Stimulated activated CD4-positive, alpha-beta T cell treated with anti-CD3 and anti-CD28 coated beads, TNF-alpha, amount 100 ng/mL, for 24 hours (primary cell): ENCODE measurements at regions not wholly inside any gene's neighbourhood (a gene's known extent, or its start where the extent isn't known, plus 50 kb on each side); places are given as distances from the start of the nearest gene placed in this dataset.

Source experiments
- DNase-seq, 3 experiments: peaks; one replicate each; pipeline ENCODE4 v3.0.0-alpha.2; 2020; ENCODE audit warnings: low read depth in 3 of 3

GRCh38 chr5:68576805-68577204 is 361.2 kb downstream of the PIK3R1 start:
- DNase-seq, result no peak

DNA sequence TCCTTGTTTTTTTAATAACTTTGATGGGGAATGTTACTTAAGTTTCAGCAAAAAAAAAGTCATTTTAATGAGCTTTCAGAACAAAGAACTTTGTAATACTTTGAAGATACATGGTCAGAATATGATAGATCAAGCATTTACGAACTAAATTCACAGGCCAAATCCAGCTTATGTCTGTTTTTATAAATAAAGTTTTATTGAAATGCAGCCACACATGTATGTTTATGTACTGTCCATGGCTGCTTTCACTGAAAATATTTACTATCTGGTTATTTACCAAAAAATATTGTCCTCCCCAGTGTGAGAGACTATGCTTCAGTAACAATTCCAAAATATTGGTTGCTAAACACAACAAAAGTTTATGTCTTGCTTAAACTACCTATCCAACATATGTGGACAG is 366.7 kb downstream of the PIK3R1 start:
- DNase-seq, result no peak

DNA sequence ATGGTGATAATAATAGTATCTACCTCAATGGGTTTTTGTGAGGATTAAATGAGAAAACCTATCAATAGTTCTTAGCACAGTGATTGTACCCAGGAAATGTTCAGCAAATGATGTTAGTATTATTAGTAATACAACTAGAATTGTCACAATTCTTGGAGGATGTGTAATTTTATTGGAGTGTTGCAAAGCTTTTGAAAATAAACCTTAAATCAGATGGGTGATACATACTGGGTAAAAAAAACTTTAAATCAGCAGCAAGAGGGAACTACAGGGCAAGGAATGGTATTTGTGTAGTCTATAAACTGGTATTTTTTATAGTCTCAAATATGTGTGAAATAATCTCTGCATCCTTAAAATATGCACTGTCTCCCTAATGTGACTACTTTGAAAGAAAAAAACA is 371.6 kb downstream of the PIK3R1 start:
- no peak for DNase-seq

GRCh38 chr5:68591850-68592249 is 376.3 kb downstream of the PIK3R1 start:
- DNase-seq, result no peak

DNA sequence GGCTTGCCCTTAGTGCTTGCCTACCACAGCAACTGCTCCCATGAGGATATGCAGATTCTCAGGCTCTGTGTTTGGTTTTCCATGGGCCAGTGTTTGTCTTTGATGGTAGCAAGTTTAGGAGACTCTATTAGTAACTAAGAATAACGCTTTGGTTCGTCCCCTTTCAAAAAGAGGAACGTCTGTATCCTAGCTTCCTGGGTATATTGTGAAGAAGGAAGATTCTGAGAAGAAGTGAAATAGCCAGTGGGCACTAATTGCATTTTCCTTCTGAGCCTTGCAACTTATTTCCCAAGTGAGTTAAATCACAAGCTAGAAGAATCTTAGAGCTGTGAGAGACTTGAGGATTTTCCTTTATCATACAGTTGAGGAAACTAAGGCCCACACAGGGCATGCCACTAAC is 376.8 kb downstream of the PIK3R1 start:
- no peak for DNase-seq

- DNase-seq, result no peak
These were observed 377.7 kb downstream of the PIK3R1 start for GRCh38 chr5:68593211-68593671.

DNA sequence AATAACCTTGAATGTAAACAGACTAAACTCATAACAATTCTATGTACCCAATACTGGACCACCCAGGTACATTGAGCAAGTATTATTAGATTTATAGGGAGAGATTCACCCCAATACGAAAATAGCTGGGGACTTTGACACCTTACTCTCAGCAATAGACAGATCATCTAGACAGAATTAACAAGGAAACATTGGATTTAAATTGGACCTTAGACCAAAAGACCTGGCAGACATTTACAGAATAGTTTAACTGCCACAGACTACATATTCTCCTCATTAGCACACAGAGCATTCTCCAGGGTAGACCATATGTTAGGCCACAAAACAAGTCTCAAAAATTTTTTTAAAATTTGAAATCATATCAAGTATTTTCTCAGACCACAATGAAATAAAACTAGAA is 397.4 kb downstream of the PIK3R1 start:
- DNase-seq, result no peak

GRCh38 chr5:68618501-68618900 is 402.9 kb downstream of the PIK3R1 start:
- DNase-seq, result no peak

- DNase-seq, result no peak
These were observed 411.4 kb downstream of the PIK3R1 start for GRCh38 chr5:68627001-68627400.

DNA sequence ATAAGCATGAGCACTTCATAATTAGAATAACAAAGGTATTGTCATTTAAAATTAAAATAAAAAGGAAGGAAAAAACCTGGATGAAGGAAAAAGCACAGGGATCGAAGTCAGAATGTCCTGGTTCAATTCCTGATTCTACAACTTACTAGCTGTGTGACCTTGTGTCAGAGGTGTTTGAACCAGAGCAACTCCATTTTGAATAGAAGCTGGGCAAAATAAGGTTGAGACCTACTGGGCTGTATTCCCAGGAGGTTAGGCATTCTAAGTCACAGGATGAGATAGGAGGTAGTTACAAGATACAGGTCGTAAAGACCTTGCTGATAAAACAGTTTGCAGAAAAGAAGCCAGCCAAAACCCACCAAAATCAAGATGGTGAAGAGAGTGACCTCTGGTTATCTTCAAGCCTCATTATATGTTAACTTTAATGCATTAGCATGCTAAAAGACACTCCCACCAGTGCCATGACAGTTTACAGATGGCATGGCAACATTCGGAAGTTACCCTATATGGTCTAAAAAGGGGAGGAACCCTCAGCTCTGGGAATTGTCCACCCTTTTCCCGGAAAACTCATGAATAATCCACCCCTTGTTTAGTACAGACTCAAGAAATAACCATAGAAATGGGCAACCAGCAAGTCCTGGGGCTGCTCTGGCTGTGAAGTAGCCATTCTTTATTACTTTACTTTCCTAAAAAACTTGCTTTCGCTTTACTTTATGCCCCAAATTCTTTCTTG is 412.7 kb downstream of the PIK3R1 start:
- no peak for DNase-seq

DNA sequence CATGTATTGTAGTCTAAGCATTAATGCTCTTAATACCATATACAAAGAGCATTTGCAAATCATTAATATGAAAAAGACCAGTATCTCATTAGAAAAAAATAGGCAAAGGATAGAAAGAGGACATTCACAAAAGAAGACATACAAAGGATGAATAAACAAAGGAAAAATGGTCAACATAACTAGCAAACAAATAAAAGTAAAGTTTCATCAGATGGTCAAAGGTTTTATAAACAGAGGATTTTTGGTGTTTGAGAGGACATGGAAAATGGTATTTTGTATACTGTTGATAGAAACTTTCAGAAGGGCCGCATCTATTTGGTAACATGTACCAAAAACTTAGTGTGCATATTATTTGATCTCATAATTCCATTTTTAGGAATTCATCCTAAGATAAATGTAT is 414.8 kb downstream of the PIK3R1 start:
- DNase-seq, result no peak

GRCh38 chr5:68631884-68632283 is 416.3 kb downstream of the PIK3R1 start:
- no peak for DNase-seq

GRCh38 chr5:68641211-68641610 is 425.7 kb downstream of the PIK3R1 start:
- DNase-seq, result no peak

- no peak for DNase-seq
These were observed 427.5 kb downstream of the PIK3R1 start for GRCh38 chr5:68643064-68643463.

DNA sequence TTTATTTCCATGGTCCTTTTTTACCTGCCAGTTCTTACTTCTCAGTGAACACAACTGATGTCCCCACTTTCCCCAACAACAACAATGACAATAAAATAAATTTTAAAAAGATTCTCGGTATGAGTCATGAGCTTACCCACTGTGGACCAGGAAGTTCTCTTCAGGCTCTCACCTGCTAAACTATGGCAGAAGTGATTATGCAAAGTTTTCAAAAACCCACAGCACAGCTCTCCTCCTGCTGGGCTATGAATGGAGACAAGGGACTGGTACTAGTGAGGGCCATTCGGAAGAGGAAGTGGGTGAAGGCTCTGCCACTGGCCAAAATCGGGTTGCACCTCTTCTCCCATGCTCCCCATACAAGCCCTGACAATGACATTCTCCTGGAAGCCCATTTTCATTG is 429.4 kb downstream of the PIK3R1 start:
- no peak for DNase-seq

GRCh38 chr5:68646144-68646543 is 430.6 kb downstream of the PIK3R1 start:
- DNase-seq, result no peak

GRCh38 chr5:68647743-68648142 is 432.2 kb downstream of the PIK3R1 start:
- DNase-seq, result no peak

- no peak for DNase-seq
These were observed 433.6 kb downstream of the PIK3R1 start for GRCh38 chr5:68648944-68649857.

GRCh38 chr5:68652534-68652965 is 437.0 kb downstream of the PIK3R1 start:
- no peak for DNase-seq

GRCh38 chr5:68653471-68653870 is 437.9 kb downstream of the PIK3R1 start:
- DNase-seq, result no peak

- DNase-seq, result no peak
These were observed 436.5 kb upstream of the SLC30A5 start for GRCh38 chr5:68657055-68657961.
